K562 (cell line): ENCODE measurements at regions not wholly inside any gene's neighbourhood (a gene's known extent, or its start where the extent isn't known, plus 50 kb on each side); places are given as distances from the start of the nearest gene placed in this dataset.
A peak's percentile ranks its signal among the peaks of the same experiment; 100 is the strongest.

ENCODE experiments used
- C11orf30 ChIP-seq: fragments of 450-650 bp; IDR thresholded peaks from 2 replicates; pipeline ENCODE4 v1.6.1; 2016; ENCODE audit warnings: low read depth, mild to moderate bottlenecking
- HCFC1 ChIP-seq: IDR thresholded peaks from 2 replicates; pipeline ENCODE4 v1.6.1; 2012; ENCODE audit warnings: low read depth, low read length, improper control_type of control experiment
- NFRKB ChIP-seq: fragments of 450-650 bp; IDR thresholded peaks from 2 replicates; pipeline ENCODE4 v1.6.1; 2016; ENCODE audit warnings: low read depth
- NRF1 ChIP-seq, 2 experiments: fragments of 450-650 bp; IDR thresholded peaks in 1 of 2; conservative IDR thresholded peaks in 1 of 2; 2 replicates each; pipeline ENCODE4 v1.6.1; 2014; ENCODE audit warnings: mild to moderate bottlenecking in 2 of 2
- PTRF ChIP-seq: fragments of 450-650 bp; IDR thresholded peaks from 2 replicates; pipeline ENCODE4 v1.6.1; 2016; ENCODE audit warnings: mild to moderate bottlenecking, missing genetic modification characterization, missing compliant biosample characterization
- RBFOX2 ChIP-seq: fragments of 200-400 bp; formaldehyde crosslinking; IDR thresholded peaks from 2 replicates; pipeline ENCODE4 v1.6.1; 2017; ENCODE audit warnings: low read depth, mild to moderate bottlenecking, low read length, moderate library complexity
- SP2 ChIP-seq: IDR thresholded peaks from 2 replicates; pipeline ENCODE4 v1.6.1; 2011; ENCODE audit warnings: mild to moderate bottlenecking, low read depth, low read length, moderate library complexity; ENCODE audit not compliant: poor library complexity, severe bottlenecking; ENCODE audit errors: extremely low read depth
- TAF1 ChIP-seq: IDR thresholded peaks from 2 replicates; pipeline ENCODE4 v1.6.1; 2011; ENCODE audit warnings: mild to moderate bottlenecking, low read length, moderate library complexity; ENCODE audit not compliant: insufficient read depth, control insufficient read depth, severe bottlenecking; ENCODE audit errors: extremely low read depth
- TEAD4 ChIP-seq, 2 experiments: sonication (generic) in 1 of 2; formaldehyde crosslinking in 1 of 2; IDR thresholded peaks; 2 replicates each; pipeline versions ENCODE4 v1.6.1 to v1.8.0; 2012 to 2022; ENCODE audit warnings: borderline replicate concordance in 1 of 2, inconsistent platforms in 1 of 2, low read length in 1 of 2, mild to moderate bottlenecking in 1 of 2, missing genetic modification reagents in 1 of 2
- TOE1 ChIP-seq, 2 experiments: fragments of 450-650 bp in 1 of 2; sonication (generic) in 1 of 2; formaldehyde crosslinking in 1 of 2; IDR thresholded peaks; 2 replicates each; pipeline versions ENCODE4 v1.7.1 to v1.8.0; 2016 to 2022; ENCODE audit warnings: borderline replicate concordance in 2 of 2, mild to moderate bottlenecking in 2 of 2, antibody characterized with exemption in 1 of 2, inconsistent platforms in 1 of 2, low read depth in 1 of 2, missing genetic modification reagents in 1 of 2, moderate library complexity in 1 of 2
- ZFX ChIP-seq: sonication (generic); formaldehyde crosslinking; IDR thresholded peaks from 2 replicates; pipeline ENCODE4 v1.8.0; 2022; ENCODE audit warnings: mild to moderate bottlenecking, missing genetic modification reagents, moderate library complexity
- ZNF584 ChIP-seq: fragments of 200-800 bp; sonication (Bioruptor generic); IDR thresholded peaks from 2 replicates; pipeline ENCODE4 v1.6.1; 2016; ENCODE audit warnings: low read depth, mild to moderate bottlenecking, missing genetic modification characterization, missing compliant biosample characterization
- TF ChIP-seq, protein P1 (sequence below), 2 experiments: fragments of 450-650 bp; conservative IDR thresholded peaks; 2 replicates each; pipeline ENCODE4 v1.6.1; 2017; ENCODE audit warnings: mild to moderate bottlenecking in 2 of 2, moderate library complexity in 2 of 2
- TF ChIP-seq, protein P2 (sequence below): sonication (generic); formaldehyde crosslinking; IDR thresholded peaks from 2 replicates; pipeline ENCODE4 v1.8.0; 2022; ENCODE audit warnings: mild to moderate bottlenecking, missing genetic modification reagents
- TF ChIP-seq, protein P3 (sequence below), 2 experiments: IDR thresholded peaks; 2 replicates each; pipeline ENCODE4 v1.6.1; 2011; ENCODE audit warnings: borderline replicate concordance in 1 of 2, control low read depth in 1 of 2, low read depth in 1 of 2, low read length in 1 of 2, mild to moderate bottlenecking in 1 of 2, mixed read lengths in 1 of 2, moderate library complexity in 1 of 2; ENCODE audit not compliant: insufficient read depth in 1 of 2, insufficient read length in 1 of 2, poor library complexity in 1 of 2, severe bottlenecking in 1 of 2; ENCODE audit errors: extremely low read depth in 1 of 2
- TF ChIP-seq, protein P4 (sequence below): fragments of 450-650 bp; IDR thresholded peaks from 2 replicates; pipeline ENCODE4 v1.6.1; 2016

DNA sequence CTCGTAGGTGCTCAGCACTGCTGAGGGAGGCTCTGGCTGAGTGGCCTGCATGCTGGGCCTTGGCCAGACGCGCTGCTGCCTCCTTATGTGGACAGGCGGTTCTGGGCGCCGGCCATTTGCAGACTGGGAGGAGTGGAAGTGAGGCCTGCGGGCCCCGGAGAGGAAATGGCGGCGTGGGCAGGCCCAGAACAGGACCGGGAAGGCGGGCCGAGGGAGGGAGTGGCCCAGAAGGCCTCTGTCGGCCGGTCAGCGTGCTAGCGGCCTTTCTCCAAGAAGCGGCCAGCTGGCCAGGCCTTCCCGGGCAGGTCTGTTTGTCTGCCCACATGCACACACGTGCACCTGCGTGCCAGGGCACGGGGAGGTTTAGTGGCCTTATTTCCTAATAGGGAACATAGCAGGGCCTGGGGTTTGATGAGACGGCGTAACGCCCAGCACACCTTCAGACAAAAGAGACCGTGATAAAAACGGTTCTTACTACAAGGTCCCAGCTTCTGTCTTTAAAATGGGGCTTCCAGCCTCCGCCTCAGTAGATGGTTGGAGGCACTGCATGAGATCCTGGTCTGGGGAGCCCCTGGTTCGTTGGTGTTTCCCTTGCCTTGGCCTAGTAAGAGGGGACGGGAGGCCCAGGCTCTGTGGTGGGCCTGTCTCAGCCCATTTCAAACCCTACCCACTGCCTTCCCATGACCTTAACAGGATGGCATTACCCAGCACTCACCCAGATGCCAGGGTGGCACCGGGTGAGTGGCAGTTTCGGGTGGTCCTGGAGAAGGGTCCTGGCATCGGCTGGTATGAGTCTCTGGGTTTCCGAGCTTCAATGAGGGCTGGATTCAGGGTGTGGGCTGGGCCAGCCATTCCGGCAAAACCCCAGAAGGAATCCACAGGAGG, 65.1 kb upstream of the PPARA start (continued):
- TF ChIP-seq, protein P1, sequence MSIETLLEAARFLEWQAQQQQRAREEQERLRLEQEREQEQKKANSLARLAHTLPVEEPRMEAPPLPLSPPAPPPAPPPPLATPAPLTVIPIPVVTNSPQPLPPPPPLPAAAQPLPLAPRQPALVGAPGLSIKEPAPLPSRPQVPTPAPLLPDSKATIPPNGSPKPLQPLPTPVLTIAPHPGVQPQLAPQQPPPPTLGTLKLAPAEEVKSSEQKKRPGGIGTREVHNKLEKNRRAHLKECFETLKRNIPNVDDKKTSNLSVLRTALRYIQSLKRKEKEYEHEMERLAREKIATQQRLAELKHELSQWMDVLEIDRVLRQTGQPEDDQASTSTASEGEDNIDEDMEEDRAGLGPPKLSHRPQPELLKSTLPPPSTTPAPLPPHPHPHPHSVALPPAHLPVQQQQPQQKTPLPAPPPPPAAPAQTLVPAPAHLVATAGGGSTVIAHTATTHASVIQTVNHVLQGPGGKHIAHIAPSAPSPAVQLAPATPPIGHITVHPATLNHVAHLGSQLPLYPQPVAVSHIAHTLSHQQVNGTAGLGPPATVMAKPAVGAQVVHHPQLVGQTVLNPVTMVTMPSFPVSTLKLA (conservative IDR thresholded peaks at IDR 0.05) = peak; percentile 24 to 31; a peak in 1 of 4 replicates
- TF ChIP-seq NRF1 (conservative IDR thresholded peaks at IDR 0.05 in 1 of 2, IDR thresholded peaks at IDR 0.05 in 1 of 2) = peak; percentile 34 to 53; a peak in 2 of 4 replicates
- no peak for TF ChIP-seq PTRF
- TF ChIP-seq, protein P2, sequence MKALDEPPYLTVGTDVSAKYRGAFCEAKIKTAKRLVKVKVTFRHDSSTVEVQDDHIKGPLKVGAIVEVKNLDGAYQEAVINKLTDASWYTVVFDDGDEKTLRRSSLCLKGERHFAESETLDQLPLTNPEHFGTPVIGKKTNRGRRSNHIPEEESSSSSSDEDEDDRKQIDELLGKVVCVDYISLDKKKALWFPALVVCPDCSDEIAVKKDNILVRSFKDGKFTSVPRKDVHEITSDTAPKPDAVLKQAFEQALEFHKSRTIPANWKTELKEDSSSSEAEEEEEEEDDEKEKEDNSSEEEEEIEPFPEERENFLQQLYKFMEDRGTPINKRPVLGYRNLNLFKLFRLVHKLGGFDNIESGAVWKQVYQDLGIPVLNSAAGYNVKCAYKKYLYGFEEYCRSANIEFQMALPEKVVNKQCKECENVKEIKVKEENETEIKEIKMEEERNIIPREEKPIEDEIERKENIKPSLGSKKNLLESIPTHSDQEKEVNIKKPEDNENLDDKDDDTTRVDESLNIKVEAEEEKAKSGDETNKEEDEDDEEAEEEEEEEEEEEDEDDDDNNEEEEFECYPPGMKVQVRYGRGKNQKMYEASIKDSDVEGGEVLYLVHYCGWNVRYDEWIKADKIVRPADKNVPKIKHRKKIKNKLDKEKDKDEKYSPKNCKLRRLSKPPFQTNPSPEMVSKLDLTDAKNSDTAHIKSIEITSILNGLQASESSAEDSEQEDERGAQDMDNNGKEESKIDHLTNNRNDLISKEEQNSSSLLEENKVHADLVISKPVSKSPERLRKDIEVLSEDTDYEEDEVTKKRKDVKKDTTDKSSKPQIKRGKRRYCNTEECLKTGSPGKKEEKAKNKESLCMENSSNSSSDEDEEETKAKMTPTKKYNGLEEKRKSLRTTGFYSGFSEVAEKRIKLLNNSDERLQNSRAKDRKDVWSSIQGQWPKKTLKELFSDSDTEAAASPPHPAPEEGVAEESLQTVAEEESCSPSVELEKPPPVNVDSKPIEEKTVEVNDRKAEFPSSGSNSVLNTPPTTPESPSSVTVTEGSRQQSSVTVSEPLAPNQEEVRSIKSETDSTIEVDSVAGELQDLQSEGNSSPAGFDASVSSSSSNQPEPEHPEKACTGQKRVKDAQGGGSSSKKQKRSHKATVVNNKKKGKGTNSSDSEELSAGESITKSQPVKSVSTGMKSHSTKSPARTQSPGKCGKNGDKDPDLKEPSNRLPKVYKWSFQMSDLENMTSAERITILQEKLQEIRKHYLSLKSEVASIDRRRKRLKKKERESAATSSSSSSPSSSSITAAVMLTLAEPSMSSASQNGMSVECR = peak; percentile 23
- peak; percentile 81 for TF ChIP-seq TEAD4 (IDR thresholded peaks at IDR 0.05; ENCODE audit: low read length)
- no peak for TF ChIP-seq TEAD4 (CRISPR knock-in tag; IDR thresholded peaks at IDR 0.05; ENCODE audit: borderline replicate concordance)
- 0 out of 2 replicates have a peak, but pooled peaks have one; percentile 42 for TF ChIP-seq ZNF584 (CRISPR knock-in tag)
- no peak for TF ChIP-seq C11orf30
- TF ChIP-seq, protein P3, sequence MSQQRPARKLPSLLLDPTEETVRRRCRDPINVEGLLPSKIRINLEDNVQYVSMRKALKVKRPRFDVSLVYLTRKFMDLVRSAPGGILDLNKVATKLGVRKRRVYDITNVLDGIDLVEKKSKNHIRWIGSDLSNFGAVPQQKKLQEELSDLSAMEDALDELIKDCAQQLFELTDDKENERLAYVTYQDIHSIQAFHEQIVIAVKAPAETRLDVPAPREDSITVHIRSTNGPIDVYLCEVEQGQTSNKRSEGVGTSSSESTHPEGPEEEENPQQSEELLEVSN (IDR thresholded peaks at IDR 0.05; ENCODE audit: borderline replicate concordance in 1 of 2, extremely low read depth in 1 of 2, insufficient read depth in 1 of 2, insufficient read length in 1 of 2, low read depth in 1 of 2, low read length in 1 of 2, poor library complexity in 1 of 2, severe bottlenecking in 1 of 2) = peak; percentile 36 to 57
- peak; percentile 15; the same call in 1 of the 2 replicates for TF ChIP-seq TOE1 (IDR thresholded peaks at IDR 0.05; ENCODE audit: borderline replicate concordance)
- no peak for TF ChIP-seq TOE1 (CRISPR knock-in tag; IDR thresholded peaks at IDR 0.05; ENCODE audit: borderline replicate concordance, low read depth)
- TF ChIP-seq HCFC1 = peak; percentile 19; the same call in 1 of the 2 replicates
- peak; percentile 89 for TF ChIP-seq ZFX (CRISPR knock-in tag)
- TF ChIP-seq NFRKB = peak; percentile 35; the same call in 1 of the 2 replicates
- TF ChIP-seq, protein P4, sequence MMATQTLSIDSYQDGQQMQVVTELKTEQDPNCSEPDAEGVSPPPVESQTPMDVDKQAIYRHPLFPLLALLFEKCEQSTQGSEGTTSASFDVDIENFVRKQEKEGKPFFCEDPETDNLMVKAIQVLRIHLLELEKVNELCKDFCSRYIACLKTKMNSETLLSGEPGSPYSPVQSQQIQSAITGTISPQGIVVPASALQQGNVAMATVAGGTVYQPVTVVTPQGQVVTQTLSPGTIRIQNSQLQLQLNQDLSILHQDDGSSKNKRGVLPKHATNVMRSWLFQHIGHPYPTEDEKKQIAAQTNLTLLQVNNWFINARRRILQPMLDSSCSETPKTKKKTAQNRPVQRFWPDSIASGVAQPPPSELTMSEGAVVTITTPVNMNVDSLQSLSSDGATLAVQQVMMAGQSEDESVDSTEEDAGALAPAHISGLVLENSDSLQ = 0 out of 2 replicates have a peak, but pooled peaks have one; percentile 14
- no peak for TF ChIP-seq SP2
- TF ChIP-seq RBFOX2 = peak; percentile 78
- TF ChIP-seq TAF1 = peak; percentile 53
